ENCODE measurements at regions not wholly inside any gene's neighbourhood (a gene's known extent, or its start where the extent isn't known, plus 50 kb on each side); places are given as distances from the start of the nearest gene placed in this dataset.
A peak's percentile ranks its signal among the peaks of the same experiment; 100 is the strongest.

GRCh38 chrX:150164971-150165600 lies 198.0 kb upstream of the MAMLD1 start:
- no peak for DNase-seq (ENCODE audit: low spot score)

- DNase-seq (ENCODE audit: low spot score) = no peak
Observed at GRCh38 chrX:150165776-150166610, 197.1 kb upstream of the MAMLD1 start.

GRCh38 chrX:150167482-150168324 lies 195.4 kb upstream of the MAMLD1 start:
- peak; percentile 32 for DNase-seq (ENCODE audit: low spot score)

GRCh38 chrX:150182161-150182560 lies 181.0 kb upstream of the MAMLD1 start:
- DNase-seq (ENCODE audit: low spot score) = no peak

GRCh38 chrX:150184491-150184890 lies 178.6 kb upstream of the MAMLD1 start:
- no peak for DNase-seq (ENCODE audit: low spot score)

- no peak for DNase-seq (ENCODE audit: low spot score)
Observed at GRCh38 chrX:150185766-150186165, 177.4 kb upstream of the MAMLD1 start.

- DNase-seq (ENCODE audit: low spot score) = no peak
Observed at GRCh38 chrX:150192816-150193215, 170.3 kb upstream of the MAMLD1 start.

GRCh38 chrX:150196285-150196684 lies 166.8 kb upstream of the MAMLD1 start:
- DNase-seq (ENCODE audit: low spot score) = no peak

- DNase-seq (ENCODE audit: low spot score) = no peak
Observed at GRCh38 chrX:150197388-150197787, 165.7 kb upstream of the MAMLD1 start.

- DNase-seq (ENCODE audit: low spot score) = peak; percentile 52
Observed at GRCh38 chrX:150198776-150199175, 164.3 kb upstream of the MAMLD1 start.

GRCh38 chrX:150199181-150199580 lies 163.9 kb upstream of the MAMLD1 start:
- DNase-seq (ENCODE audit: low spot score) = no peak

GRCh38 chrX:150199803-150200202 lies 163.3 kb upstream of the MAMLD1 start:
- no peak for DNase-seq (ENCODE audit: low spot score)

GRCh38 chrX:150200361-150200760 lies 162.8 kb upstream of the MAMLD1 start:
- no peak for DNase-seq (ENCODE audit: low spot score)

- peak; percentile 99 for DNase-seq (ENCODE audit: low spot score)
Observed at GRCh38 chrX:150200820-150201287, 162.3 kb upstream of the MAMLD1 start.

- DNase-seq (ENCODE audit: low spot score) = no peak
Observed at GRCh38 chrX:150201391-150201790, 161.7 kb upstream of the MAMLD1 start.

GRCh38 chrX:150201841-150202240 lies 161.3 kb upstream of the MAMLD1 start:
- DNase-seq (ENCODE audit: low spot score) = no peak

GRCh38 chrX:150202641-150203247 lies 160.4 kb upstream of the MAMLD1 start:
- DNase-seq (ENCODE audit: low spot score) = no peak

- no peak for DNase-seq (ENCODE audit: low spot score)
Observed at GRCh38 chrX:150203248-150203645, 159.9 kb upstream of the MAMLD1 start.

GRCh38 chrX:150205011-150205410 lies 158.1 kb upstream of the MAMLD1 start:
- no peak for DNase-seq (ENCODE audit: low spot score)

GRCh38 chrX:150207733-150208132 lies 155.4 kb upstream of the MAMLD1 start:
- no peak for DNase-seq (ENCODE audit: low spot score)

- peak; percentile 63 for DNase-seq (ENCODE audit: low spot score)
Observed at GRCh38 chrX:150211988-150212387, 151.1 kb upstream of the MAMLD1 start.
